Body of pancreas (tissue), 4 donors: ENCODE measurements at regions not wholly inside any gene's neighbourhood (a gene's known extent, or its start where the extent isn't known, plus 50 kb on each side); places are given as distances from the start of the nearest gene placed in this dataset.

Experiments
- ATAC-seq: fragments of 150-250 bp; one replicate; pipeline ENCODE4 v1.9.1; 2016
- DNase-seq, 4 donors: peaks; one replicate each; pipeline ENCODE4 v3.0.0-alpha.2; 2019
- H3K27ac ChIP-seq, 4 donors: fragments of 200-600 bp; sonication (generic); 1 replicate in 3 of 4; 2 replicates in 1 of 4; pipeline versions ENCODE4 v1.5.1 to v1.6.1; 2016 to 2019; ENCODE audit warnings: mild to moderate bottlenecking in 1 of 4, mixed read lengths in 1 of 4, moderate library complexity in 1 of 4
- H3K27me3 ChIP-seq, 2 donors: fragments of 200-600 bp; sonication (generic); one replicate each; pipeline ENCODE4 v1.6.0; 2016; ENCODE audit warnings: mild to moderate bottlenecking in 1 of 2
- H3K36me3 ChIP-seq, 2 donors: fragments of 200-600 bp; sonication (generic); replicated peaks in 1 of 2; 2 replicates each; pipeline ENCODE4 v1.5.1; 2016; ENCODE audit warnings: low read depth in 2 of 2; ENCODE audit not compliant: insufficient read depth in 1 of 2
- H3K4me1 ChIP-seq: fragments of 200-600 bp; sonication (generic); one replicate; pipeline ENCODE4 v1.6.0; 2016
- H3K4me3 ChIP-seq, 2 donors: fragments of 200-600 bp; sonication (generic); 1 replicate in 1 of 2; 2 replicates in 1 of 2; pipeline ENCODE4 v1.5.1; 2016 to 2019
- H3K9me3 ChIP-seq, 3 donors: fragments of 200-600 bp; sonication (generic); 1 replicate in 2 of 3; 2 replicates in 1 of 3; pipeline ENCODE4 v1.5.1; 2016
- POLR2A ChIP-seq, 3 donors: fragments of 450-650 bp; IDR thresholded peaks; one replicate each; pipeline ENCODE4 v1.6.1; 2016; ENCODE audit warnings: antibody characterized with exemption in 3 of 3, mild to moderate bottlenecking in 2 of 3
- WGBS, 2 donors: methylation state at CpG; one replicate each; pipeline ENCODE4 v1.1.5; 2017; 5-methylcytosine and 5-hydroxymethylcytosine counted together
- intact Hi-C: fragments of 100-400 bp; cut with DNase I; formaldehyde crosslinking; loops from one replicate; pipeline ENCODE4 v1.15.1; 2023
- TF ChIP-seq, protein P1 (sequence below), 7 experiments: fragments of 450-650 bp in 4 of 7; fragments of 200-600 bp in 3 of 7; sonication (generic) in 3 of 7; IDR thresholded peaks; one replicate each; pipeline ENCODE4 v1.5.1; 2016 to 2019; ENCODE audit warnings: antibody characterized with exemption in 7 of 7

DNA sequence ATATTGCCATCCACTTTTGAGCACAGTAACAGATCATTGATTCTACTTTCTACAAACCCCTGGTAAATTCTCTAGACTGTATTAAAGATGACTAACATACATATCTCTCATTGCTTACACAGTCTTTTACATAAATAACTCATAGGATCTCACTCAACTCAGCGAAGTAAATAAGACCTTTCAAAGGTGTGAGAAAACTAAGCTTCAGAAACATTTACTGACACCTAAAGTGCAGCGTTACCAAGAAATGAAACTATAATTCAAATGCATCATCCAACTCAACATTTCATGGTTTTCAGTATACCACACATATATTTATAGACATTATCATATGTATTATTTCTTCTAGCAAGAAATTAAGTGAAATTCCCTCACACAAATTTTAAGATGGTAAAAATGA, 189.8 kb downstream of the METTL4 start:
- TF ChIP-seq, protein P1, sequence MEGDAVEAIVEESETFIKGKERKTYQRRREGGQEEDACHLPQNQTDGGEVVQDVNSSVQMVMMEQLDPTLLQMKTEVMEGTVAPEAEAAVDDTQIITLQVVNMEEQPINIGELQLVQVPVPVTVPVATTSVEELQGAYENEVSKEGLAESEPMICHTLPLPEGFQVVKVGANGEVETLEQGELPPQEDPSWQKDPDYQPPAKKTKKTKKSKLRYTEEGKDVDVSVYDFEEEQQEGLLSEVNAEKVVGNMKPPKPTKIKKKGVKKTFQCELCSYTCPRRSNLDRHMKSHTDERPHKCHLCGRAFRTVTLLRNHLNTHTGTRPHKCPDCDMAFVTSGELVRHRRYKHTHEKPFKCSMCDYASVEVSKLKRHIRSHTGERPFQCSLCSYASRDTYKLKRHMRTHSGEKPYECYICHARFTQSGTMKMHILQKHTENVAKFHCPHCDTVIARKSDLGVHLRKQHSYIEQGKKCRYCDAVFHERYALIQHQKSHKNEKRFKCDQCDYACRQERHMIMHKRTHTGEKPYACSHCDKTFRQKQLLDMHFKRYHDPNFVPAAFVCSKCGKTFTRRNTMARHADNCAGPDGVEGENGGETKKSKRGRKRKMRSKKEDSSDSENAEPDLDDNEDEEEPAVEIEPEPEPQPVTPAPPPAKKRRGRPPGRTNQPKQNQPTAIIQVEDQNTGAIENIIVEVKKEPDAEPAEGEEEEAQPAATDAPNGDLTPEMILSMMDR (IDR thresholded peaks at IDR 0.05): no peak
- TF ChIP-seq POLR2A (IDR thresholded peaks at IDR 0.05): no peak
- Histone ChIP-seq H3K36me3 (no peaks in the 10 kb centered on the region), H3K4me3 (no peak overlapping the region), H3K27ac (no peak overlapping the region), H3K27me3 (no peaks in the 10 kb centered on the region), H3K9me3 (no peaks in the 10 kb centered on the region), H3K4me1 (no peaks in the 10 kb centered on the region)
- ATAC-seq: no peak
- WGBS, 2 donors: 80 to 84% methylated on average over 2 of the region's 2 CpGs
- no peak for DNase-seq
- intact Hi-C loops: no loop called here

DNA sequence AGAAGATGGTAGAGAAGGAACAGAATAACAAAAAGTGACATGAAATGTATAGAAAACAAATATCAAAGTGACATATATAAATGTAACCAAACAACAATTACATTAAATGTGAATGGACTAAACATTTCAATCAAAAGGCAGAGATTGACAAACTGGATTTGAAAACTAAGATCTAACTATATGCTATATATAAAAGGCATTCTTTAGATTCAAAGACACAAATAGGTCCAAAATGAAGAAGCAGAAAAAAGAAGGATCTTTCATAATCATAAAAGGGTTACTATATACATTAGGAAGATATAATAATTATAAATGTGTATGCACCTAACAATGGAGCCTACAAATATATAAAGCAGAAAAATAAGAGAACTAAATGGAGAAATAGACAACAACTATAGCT, 183.7 kb downstream of the METTL4 start:
- Histone ChIP-seq H3K4me3 (no peak overlapping the region), H3K36me3 (no peaks in the 10 kb centered on the region), H3K4me1 (no peaks in the 10 kb centered on the region), H3K27ac (no peak overlapping the region), H3K9me3 (no peaks in the 10 kb centered on the region), H3K27me3 (no peaks in the 10 kb centered on the region)
- intact Hi-C loops: no loop called here
- no peak for TF ChIP-seq POLR2A (IDR thresholded peaks at IDR 0.05)
- TF ChIP-seq, protein P1 (IDR thresholded peaks at IDR 0.05): no peak
- DNase-seq: no peak
- no peak for ATAC-seq

DNA sequence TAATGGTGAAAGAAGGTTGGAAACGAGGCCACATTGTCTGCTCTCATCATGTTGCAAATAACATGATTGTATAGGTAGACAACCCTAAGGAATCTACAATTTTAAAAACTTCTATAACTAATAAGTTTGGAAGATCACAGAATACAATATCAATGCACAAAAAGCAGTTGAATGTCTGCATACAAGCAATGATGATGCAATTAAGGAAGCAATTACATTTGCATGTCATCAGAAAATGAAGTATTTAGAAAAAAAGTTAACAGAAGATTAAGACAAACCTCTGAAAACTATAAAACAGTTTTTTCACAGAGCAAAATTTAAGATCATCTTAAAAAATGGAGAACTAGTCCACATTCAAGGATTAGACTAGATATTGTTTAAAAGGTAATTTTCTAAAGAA, 181.1 kb downstream of the METTL4 start:
- DNase-seq: no peak
- no peak for TF ChIP-seq POLR2A (IDR thresholded peaks at IDR 0.05)
- TF ChIP-seq, protein P1 (IDR thresholded peaks at IDR 0.05): no peak
- Histone ChIP-seq H3K27ac (no peak overlapping the region), H3K9me3 (no peaks in the 10 kb centered on the region), H3K27me3 (no peaks in the 10 kb centered on the region), H3K4me3 (no peak overlapping the region), H3K36me3 (no peaks in the 10 kb centered on the region), H3K4me1 (no peaks in the 10 kb centered on the region)
- intact Hi-C loops: no loop called here
- 33 to 35% methylated on average over 1 of the region's 1 CpG for WGBS, 2 donors
- ATAC-seq: no peak

DNA sequence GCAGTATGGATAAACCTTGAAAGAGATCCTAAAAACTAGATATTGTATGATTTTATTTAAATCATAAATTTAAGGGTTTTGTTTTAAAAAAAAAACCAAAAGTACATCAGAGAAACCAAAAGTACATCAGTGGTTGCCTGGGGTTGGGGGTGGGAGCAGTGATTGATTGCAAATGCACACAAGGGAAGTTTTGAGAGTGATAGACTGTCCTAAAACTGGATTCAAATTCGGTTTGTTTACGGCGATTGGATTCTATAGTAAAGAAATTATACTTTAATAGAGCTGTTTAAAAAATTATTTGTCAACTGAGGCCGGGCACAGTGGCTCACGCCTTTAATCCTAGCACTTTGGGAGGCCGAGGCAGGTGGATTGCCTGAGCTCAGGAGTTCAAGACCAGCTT, 179.8 kb downstream of the METTL4 start:
- no peaks in the 10 kb centered on the region for H3K9me3 ChIP-seq
- no peaks in the 10 kb centered on the region for H3K4me1 ChIP-seq
- no peak for TF ChIP-seq POLR2A (IDR thresholded peaks at IDR 0.05)
- TF ChIP-seq, protein P1 (IDR thresholded peaks at IDR 0.05): no peak
- no peak overlapping the region for H3K4me3 ChIP-seq
- H3K36me3 ChIP-seq: no peaks in the 10 kb centered on the region
- no peak for ATAC-seq
- WGBS, 2 donors: 83 to 89% methylated on average over 6 of the region's 6 CpGs
- H3K27ac ChIP-seq: no peak overlapping the region
- intact Hi-C loops: no loop called here
- H3K27me3 ChIP-seq: no peaks in the 10 kb centered on the region
- DNase-seq: no peak

DNA sequence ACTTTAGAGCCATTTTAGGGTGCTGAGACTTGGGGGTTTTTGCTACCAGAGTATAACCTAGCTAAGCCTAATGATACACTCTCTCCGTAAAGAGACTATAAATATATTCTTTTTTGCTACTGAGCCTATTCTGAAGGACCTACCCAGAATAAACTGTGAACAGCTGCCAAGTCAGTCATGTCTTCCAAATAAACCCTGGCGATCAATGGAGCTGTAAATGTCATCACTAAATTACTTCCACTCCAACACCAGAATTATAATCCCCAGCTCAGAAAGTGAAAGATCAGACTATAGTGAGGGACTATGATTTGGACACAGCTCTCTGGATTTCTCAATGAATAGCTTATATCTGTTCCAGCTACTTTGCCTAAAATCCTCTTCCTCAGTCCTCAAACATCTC, 178.9 kb downstream of the METTL4 start:
- TF ChIP-seq, protein P1 (IDR thresholded peaks at IDR 0.05): no peak
- TF ChIP-seq POLR2A (IDR thresholded peaks at IDR 0.05): no peak
- Histone ChIP-seq H3K9me3 (no peaks in the 10 kb centered on the region), H3K4me1 (no peaks in the 10 kb centered on the region), H3K27me3 (no peaks in the 10 kb centered on the region), H3K4me3 (no peak overlapping the region), H3K36me3 (no peaks in the 10 kb centered on the region), H3K27ac (no peak overlapping the region)
- intact Hi-C loops: no loop called here
- ATAC-seq (no peak), DNase-seq (no peak)
- WGBS, 2 donors: 69 to 75% methylated on average over 2 of the region's 2 CpGs
